ENCODE measurements at regions not wholly inside any gene's neighbourhood (a gene's known extent, or its start where the extent isn't known, plus 50 kb on each side); places are given as distances from the start of the nearest gene placed in this dataset.

GRCh38 chr2:16291731-16292550, 351.6 kb downstream of the MYCN start:
- DNase-seq (ENCODE audit: low read depth), result no peak
- no peak overlapping the region for H3K4me3 ChIP-seq (ENCODE audit: low read depth, low read length)
- TF ChIP-seq CTCF (IDR thresholded peaks at IDR 0.05; ENCODE audit: insufficient read depth, low read depth, low read length), result no peak

GRCh38 chr2:16291226-16291625, 350.9 kb downstream of the MYCN start:
- DNase-seq (ENCODE audit: low read depth), result no peak
- no peak for TF ChIP-seq CTCF (IDR thresholded peaks at IDR 0.05; ENCODE audit: insufficient read depth, low read depth, low read length)
- H3K4me3 ChIP-seq (ENCODE audit: low read depth, low read length), result no peak overlapping the region

- TF ChIP-seq CTCF (IDR thresholded peaks at IDR 0.05; ENCODE audit: insufficient read depth, low read depth, low read length), result no peak
- H3K4me3 ChIP-seq (ENCODE audit: low read depth, low read length), result no peak overlapping the region
- no peak for DNase-seq (ENCODE audit: low read depth)
Measured at GRCh38 chr2:16290311-16291020, 350.1 kb downstream of the MYCN start.

- TF ChIP-seq CTCF (IDR thresholded peaks at IDR 0.05; ENCODE audit: insufficient read depth, low read depth, low read length), result no peak
- no peak for DNase-seq (ENCODE audit: low read depth)
- H3K4me3 ChIP-seq (ENCODE audit: low read depth, low read length), result no peak overlapping the region
Measured at GRCh38 chr2:16288371-16289112, 348.2 kb downstream of the MYCN start.

- DNase-seq (ENCODE audit: low read depth), result no peak
- TF ChIP-seq CTCF (IDR thresholded peaks at IDR 0.05; ENCODE audit: insufficient read depth, low read depth, low read length), result no peak
- H3K4me3 ChIP-seq (ENCODE audit: low read depth, low read length), result no peak overlapping the region
Measured at GRCh38 chr2:16287831-16288230, 347.5 kb downstream of the MYCN start.

GRCh38 chr2:16287281-16287680, 346.9 kb downstream of the MYCN start:
- DNase-seq (ENCODE audit: low read depth), result no peak
- TF ChIP-seq CTCF (IDR thresholded peaks at IDR 0.05; ENCODE audit: insufficient read depth, low read depth, low read length), result no peak
- H3K4me3 ChIP-seq (ENCODE audit: low read depth, low read length), result no peak overlapping the region
